HS-5 (cell line): ENCODE measurements at regions not wholly inside any gene's neighbourhood (a gene's known extent, or its start where the extent isn't known, plus 50 kb on each side); places are given as distances from the start of the nearest gene placed in this dataset.
"Not testable (repeated sequence)": the region's sequence is repeated elsewhere in the genome, so short reads cannot be mapped to it uniquely, and the experiment has no call there.

Experiments used
- DNase-seq: peaks from one replicate; pipeline ENCODE4 v3.0.0-alpha.2; 2012; ENCODE audit warnings: low read depth

DNA sequence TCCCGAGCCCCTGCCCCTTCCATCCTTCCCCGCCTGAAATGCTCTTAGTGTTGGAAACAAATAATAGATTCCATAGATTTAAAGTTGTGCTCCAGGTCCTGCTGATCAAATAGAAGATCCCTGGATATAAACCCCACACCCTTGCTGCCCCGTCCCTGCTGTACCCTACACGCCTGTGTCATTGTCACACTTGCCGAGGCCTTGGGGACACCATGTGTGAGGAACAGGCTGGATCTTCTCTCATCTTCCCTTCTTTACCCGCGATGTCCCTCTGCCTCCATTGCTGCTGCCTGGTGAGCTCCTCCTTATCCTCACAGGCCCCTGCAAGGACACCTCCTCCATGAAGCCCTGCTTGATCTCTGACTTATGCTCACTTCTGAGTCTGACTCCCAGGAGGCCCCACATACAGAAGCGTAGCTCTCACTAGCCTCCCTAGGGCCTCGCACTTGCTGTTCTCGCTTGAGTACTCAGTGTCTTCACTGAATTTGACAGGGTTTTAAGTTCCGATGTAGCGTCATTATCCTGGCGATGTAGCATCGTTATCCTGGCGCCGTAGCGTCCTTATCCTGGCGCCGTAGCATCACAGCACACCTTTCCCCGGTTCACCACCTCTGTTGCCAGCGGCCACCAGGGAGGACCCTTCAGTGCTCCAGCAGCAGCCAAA is 221.9 kb downstream of the NDUFA10 start:
- no peak for DNase-seq

DNA sequence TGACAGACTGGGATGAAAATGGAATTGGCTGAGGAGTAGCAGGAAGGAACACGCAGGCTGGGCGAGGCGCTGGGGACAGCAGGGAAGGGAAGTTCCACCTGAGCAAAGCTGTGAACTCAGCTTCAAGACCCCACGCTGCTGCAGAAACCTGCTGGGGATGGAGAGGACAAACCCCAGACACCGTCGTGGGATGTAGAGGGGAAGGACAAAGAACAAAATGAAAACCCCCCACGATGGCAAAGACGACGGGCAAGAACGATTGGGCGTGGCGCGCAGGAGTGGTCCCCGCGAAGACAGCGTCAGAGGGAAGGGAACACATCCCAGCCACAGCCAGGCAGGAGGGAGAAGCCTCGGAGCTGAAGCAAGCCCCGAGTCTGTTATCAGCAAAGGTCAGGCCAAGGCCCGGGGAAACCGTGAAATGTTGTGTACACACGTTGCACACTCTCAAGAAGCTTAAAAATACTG is 222.9 kb downstream of the NDUFA10 start:
- no peak for DNase-seq

DNA sequence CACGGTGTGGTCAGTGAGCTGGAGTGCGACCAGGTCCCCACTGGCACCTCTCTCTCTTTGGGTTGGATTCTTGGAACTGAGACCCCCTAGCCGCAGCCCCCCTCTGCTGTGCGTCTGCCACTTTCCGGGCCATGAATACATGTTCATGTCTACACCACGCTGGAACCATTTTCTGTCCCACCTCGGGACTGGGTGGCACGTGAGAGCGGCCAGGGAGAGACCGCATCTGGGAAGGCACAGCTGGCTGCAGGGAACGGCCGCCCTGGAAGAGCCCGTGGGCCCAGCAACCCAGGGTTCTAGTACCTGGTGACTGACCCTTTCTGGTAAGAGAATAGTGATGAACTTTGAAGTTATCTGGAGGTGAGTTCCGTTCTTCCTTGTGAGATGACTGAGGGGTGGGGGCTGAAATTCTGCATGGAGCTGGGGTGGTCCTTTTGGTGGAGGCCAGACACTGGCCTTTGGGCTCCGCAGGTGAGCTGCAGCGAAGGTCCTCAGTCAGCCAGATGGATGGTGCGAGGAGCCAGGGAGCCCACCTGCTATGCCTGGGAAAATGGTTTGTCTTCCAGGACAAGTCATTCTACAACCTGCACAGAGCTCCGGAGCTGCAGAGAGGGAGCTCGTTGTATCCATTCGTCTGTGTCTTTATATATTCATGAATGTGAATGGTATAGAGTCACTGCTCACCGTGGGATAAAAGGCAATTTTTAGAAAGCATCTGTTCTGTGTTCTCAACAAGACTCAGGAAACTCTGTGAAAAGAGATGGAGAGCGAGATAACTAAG is 223.5 kb downstream of the NDUFA10 start:
- no peak for DNase-seq

DNA sequence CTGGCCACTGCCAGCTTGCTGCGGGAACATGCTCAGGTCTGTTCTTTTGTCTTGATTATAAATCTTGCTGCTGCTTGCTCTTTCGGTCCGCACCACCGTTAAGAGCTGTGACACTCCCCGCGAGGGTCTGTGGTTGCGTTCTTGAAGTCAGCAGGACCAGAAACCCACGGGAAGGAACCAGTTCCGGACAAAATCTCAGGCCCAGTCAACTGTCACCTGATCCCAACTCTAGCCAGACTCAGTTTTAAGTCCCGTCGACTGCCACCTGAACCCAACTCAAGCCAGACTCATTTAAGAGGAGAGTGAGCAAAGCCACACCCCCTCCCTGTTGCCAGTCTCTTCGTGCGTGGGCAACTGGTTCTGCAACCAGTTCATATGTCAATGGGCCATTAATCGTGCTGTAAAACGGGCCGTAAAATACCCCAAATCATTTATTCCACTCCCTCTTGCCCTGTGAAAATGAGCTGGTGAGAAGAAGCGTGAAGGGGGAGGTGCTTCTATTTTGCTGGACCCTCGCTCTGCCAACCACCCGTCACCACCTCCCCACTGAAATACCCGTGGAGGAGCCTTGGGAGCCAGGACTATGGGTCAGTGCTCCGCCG is 224.3 kb downstream of the NDUFA10 start:
- DNase-seq = no peak

DNA sequence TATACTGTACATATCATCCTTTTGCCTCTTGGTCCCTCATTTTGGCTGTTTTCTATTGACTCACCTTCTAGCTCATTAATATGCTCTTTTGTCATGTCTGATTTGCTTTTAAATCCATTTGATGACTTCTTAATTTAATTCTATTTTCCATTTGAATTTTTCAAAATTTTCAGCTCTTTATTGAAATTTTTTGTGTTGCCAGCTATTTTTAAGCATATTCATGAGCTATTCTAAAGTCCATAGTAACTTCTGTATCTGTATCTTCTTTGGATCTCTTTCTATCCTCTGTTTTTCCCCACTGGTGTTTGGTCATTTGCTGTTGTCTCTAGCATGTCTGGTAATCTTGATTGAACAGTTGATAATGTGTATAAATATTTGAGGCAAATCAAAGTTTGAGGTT is 227.8 kb downstream of the NDUFA10 start:
- no peak for DNase-seq

DNA sequence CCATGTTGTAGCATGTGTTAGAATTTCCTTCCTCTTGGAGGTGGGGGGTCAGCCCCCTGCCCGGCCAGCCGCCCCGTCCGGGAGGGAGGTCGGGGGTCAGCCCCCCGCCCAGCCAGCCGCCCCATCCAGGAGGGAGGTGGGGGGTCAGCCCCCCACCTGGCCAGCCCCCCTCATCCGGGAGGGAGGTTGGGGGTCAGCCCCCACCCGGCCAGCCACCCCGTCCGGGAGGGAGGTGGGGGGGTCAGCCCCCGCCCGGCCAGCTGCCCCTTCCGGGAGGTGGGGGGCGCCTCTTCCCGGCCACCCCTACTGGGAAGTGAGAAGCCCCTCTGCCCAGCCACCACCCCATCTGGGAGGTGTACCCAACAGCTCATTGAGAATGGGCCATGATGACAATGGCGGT is 229.4 kb downstream of the NDUFA10 start:
- not testable (repeated sequence) for DNase-seq

DNA sequence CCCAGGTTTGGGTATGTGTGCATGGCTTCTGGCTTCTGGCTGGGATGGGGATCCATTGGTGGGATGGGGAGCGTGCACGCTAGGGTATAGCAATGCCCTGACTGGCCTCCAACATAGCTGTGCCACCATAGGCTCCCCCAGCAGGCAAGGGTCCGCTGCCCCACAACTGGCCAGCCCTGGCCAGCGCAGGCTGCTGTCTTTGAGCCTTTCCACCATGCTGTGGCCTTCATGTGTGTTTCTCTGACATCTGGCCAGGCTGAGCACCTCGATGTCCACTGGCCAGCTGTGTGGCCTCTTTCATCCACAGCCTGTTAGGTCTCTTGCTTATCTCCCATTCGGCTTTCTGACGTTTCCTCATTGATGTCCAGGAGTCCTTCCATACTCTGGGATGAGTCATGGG is 231.3 kb downstream of the NDUFA10 start:
- no peak for DNase-seq

DNA sequence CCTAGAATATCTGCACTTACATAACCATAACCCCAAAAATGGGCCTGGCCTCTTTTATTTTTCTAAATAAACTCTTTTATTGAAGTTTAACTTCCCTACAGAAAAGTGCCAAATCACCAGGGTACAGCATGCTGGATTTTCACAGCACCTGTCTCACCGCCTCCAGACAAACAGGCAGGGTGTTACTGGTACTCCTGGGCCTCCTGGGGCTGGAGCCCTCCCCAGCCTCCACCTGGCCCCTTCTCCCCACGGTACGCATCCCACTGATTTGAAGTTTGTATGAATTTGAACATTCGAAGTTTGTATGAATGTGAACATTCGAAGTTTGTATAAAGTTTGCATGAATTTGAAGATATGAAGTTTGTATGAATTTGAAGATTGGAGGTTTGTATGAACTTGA is 232.1 kb downstream of the NDUFA10 start:
- DNase-seq = no peak

DNA sequence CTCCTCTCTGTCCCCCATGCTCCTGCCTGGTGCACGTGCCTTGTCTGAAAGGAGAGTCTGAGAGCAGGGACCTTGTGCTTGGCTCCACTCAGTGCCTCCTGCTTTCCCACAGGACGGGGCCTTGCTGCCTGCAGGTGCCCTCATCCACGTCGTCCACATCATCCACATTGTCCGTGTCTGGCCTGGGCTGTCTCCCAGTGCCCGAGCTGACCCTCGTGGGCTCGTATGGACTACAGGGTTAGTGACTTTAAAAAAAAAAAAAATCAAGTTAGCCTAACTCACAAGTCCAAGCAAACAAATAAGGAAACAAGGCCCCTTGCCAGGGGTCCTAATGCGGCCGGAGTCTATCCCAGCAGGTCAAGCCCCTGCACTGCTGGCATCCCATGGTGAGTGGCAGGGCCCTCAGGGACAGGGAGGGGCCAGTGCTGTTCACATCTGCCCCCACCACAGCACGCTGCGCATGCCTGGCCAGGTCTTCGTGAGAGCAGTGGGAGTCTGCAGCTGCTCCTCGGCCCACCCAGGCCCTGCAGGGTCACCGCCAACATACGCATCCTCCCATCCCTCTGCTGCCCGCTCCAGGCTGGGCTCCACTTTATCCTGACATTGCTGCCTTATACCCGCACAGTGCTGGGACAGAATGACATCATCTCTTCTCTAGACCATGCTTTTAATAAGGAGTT is 232.6 kb downstream of the NDUFA10 start:
- no peak for DNase-seq

DNA sequence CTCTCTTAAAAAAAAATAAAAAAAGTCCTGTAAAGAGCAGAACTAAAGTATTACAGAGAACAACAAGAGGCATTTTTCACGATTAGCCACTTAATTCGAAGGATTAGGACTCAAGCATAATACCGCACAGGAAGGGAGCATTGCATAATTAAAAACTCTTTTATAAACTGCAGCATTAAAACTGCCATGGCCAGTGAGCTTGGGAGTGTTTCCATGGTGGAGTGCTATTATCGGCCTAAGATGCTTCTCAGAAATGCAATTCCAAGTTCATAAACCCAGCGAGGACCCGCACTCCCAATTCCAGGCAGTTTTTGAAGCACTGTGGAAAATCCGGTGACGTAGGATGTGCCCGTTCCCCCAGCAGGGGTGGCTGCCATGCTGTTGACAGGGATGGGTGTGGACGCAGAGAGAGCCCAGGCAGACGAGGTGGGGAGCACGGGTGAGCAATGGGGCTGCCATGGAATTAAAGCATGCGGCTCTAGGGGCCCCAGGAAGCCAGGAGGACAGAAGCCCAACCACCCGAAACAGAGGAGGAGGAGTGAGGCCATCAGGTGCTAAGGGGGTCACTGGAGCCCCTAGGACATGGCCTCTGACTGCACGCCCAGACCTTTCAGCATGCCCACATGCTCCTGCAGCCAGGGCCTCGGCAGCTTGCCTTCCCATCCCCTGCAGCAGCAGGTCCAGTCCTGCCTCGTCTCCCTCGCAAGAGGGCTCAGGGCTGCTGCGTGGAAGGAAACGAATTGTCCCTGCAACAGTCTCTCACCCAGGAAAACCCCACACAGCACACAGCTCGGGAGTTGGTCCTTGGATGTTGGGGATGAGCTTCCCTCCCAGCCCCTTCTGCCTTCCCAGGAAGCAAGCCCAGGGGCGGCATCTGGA is 233.4 kb downstream of the NDUFA10 start:
- no peak for DNase-seq

DNA sequence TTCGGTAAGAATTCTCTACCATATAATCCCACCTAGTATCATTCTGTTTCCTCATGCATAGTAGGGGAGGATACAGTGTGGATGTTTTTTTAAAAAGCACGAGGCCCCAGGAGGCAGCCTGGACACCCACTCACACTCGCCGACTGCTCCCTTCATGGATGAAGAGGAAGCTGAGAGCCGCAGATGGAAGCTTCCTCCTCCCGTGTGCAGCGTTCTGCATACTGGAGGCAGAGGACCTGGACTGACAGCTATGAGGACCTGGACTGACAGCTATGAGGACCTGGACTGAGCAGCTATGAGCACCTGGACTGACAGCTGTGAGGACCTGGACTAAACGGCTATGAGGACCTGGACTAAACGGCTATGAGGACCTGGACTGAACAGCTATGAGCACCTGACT is 234.4 kb downstream of the NDUFA10 start:
- DNase-seq = no peak

DNA sequence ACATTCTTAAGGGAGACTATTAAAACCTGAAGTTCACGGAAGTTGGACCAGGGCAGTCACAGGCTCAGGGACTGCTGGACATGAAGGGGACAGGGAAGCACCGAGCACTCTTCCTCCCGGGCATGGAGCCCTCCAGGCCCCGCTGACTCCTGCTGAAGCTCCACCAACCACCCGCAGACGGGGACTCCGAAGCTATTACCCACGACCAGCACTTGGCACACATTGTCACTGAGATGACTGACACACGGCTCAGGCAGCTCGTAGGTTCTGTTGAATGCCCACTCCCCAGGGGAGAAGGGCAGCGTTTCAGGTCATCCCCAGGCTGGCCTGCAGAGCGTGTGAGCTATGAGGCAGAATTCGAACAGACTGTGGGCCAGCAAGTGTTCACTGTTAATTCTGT is 234.8 kb downstream of the NDUFA10 start:
- DNase-seq = no peak

DNA sequence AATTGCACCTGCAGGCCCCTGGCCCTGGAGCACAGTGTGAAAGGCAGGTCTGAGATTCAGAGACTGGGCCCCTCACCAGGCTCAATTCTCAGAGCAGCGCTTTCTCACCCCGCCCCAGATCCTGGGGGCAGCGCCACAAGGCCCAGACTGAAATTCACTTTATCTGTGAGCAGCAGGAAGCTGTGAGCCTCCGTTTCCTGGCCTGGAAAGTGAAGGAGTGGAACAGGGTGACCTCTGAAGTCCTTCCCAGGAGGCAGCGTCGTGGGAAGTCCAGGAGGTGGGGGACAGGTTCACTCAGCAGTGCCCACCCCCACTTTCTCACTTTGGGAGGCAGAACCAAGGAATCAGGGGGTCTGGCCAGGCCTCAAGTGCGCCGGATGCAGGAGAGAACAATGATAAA is 235.4 kb downstream of the NDUFA10 start:
- no peak for DNase-seq

DNA sequence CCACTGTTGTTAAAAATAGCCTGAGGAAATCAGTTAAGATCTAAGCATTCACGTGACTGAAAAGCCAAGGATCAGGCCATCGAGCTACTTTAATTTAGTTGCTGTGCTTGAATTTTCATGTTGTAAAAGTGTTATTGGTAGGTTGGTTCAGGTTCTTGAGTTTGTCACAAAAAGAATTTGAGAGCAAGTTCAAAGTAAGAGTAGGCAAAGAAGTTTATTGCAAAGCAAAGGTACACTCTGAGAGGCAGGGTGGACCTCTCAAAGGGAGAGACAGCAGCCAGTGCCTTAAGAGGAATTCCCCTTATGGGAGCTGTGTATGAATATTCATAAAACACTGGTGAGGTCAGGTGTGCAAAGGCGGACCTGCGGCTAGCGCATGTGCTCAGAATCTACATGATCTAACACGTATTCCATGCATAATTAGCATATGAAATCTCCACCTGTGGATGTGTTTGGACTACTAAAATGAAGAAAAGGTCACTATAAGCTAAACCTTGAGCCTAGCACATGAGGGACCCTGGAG is 236.5 kb downstream of the NDUFA10 start:
- DNase-seq = no peak

DNA sequence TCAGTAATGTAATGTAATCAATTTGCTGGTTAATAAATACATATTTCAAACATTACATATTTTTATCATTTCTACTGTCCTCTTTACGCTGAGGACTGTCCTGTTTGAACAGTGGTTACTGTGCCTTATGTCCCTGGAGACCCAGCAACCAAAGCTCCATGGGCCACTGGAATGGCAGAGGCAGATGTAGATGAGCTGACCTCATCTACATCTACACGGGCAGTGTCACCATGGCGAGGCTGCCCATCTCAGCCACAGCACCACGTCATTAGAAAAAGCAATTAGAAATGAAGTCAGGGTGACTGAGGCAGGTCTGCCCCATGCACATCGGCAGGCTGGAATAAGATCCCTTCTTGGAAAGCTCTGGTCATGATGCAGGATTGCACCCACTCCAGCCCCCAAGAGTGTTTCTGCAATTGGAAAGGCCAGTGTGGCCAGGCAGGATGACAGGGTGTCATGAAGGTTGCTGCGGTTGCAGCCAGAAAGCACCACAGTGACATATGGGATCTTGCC is 237.5 kb downstream of the NDUFA10 start:
- no peak for DNase-seq

DNA sequence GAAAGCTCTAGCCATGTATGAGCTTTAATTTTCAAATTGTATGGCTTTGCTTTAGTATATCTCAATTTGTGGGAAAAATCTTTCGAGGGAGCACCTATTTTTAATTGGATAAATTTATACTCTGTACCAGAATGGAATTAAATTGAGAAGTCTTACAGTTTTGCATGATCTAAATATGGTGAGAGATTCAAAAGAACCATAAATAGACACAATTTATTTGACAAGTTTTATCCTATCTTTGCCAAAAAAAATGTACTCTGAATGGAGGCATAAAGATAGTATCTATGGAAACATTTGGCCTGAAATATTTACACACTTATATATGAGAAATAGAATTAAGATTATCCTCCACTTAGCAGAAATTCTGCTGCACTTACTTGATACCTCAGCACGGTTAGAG is 238.4 kb downstream of the NDUFA10 start:
- no peak for DNase-seq

DNA sequence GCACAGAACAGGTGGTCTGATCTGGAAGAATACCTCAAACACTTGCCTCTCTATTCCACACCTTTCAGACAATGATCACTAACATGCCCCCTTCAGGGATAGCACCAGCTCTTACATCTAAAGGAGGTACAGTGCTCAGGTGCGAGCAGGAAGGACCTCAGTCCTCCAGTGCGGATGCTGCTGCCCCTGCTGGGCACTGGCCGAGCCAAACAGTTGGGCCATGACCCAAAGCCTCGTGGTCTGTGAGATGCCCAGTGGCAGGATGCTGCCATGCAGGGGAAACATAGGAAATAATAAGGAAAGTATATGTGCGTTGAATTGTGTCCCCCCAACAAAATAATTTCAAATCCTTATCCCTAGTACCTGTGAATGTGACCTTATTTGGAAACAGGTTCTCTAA is 243.7 kb downstream of the NDUFA10 start:
- no peak for DNase-seq

DNA sequence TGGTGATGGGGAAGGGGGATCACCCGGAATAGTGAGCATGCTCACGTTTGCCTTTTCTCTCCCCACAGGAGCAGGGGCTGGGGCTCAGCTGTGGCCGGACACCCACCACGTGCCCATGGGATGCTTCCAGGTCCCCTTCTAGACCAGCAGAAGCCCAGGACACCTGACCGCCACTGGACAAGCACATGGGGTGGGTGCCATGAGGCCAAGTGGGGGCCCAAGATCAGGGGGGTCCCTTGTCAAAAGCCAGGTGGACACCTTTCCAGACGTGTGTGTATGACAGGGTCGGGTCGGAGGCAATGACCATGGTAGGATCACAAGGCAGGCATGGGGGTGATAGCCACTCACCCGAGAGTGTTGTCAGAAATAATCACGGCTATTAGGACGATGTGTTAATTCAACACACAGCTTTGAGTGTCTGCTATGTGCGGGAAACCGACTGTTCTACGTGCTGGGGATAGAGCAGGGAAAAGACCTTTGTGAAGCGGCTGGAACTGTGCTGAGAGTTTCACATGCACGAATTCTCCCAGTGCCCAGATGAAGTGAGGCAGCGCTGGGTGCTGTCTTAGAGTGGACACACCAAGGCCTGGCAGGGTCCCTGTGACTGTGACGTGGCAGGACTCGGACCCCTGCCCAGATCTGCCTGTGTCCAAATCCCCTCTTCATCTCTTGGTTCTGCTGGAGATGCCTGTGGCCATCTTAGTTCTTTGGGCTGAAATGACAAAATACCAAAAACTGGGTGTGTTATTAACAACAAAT is 244.7 kb downstream of the NDUFA10 start:
- no peak for DNase-seq

DNA sequence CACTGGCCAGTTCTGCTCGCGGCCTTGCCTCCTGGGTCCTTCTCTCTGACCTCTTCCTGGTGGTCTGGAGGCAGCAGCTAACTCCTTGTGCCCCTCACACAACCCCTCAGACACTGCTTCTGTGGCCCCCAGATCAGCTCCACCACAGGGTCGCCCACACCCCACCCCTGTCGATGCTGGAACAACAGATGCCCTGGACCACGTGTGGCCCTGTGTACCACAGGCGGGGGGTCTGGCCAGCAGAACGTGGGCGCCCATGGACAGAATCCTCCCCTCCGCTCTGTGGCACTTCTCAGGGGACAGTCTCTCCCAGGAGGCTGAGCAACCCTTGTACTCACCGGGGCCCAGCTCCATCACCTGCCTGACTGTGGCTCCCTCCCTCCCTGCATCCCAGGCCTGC is 245.6 kb downstream of the NDUFA10 start:
- no peak for DNase-seq

DNA sequence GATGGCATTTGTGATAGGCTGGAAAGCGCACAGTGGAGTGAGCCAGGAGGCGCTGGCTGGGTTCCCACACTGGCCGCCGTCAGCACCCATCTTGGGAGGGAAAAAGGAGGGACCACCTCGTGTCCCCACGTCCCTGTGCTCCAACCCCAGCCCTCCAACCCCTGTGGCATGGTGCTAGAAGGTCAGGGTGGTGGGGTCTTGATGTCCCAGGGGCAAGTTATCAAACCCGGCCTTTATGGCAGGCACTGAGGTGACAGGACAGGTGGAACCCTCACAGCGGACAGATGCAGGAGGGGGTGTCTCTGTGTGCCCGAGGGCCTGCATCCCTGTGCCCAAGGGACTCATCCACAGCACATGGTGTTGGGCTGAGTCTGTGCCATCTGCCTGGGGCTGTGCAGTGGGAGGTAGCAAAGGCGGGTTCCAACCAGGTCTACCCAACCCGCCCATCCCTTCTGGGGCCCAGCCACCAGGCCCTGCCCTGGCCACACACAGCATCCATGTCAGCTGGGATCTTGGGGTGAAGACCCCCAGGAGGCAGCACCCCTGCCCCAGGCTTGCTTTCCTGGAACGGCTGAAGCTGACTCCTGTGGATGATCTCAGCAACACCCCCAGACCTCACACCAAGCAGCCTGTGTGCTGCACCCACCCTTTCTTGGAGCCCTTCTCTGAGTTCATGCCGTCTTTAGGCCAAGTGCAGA is 246.1 kb downstream of the NDUFA10 start:
- DNase-seq = no peak
